M059J (cell line): ENCODE measurements at regions not wholly inside any gene's neighbourhood (a gene's known extent, or its start where the extent isn't known, plus 50 kb on each side); places are given as distances from the start of the nearest gene placed in this dataset.

ENCODE experiments used
- DNase-seq: peaks from one replicate; pipeline ENCODE4 v3.0.0-alpha.2; 2012; ENCODE audit warnings: low read depth

- DNase-seq: no peak
Measured at GRCh38 chr5:174839196-174839595, 114.8 kb downstream of the MSX2 start.

- peak; percentile 75 for DNase-seq
Measured at GRCh38 chr5:174837919-174838902, 113.8 kb downstream of the MSX2 start.

DNA sequence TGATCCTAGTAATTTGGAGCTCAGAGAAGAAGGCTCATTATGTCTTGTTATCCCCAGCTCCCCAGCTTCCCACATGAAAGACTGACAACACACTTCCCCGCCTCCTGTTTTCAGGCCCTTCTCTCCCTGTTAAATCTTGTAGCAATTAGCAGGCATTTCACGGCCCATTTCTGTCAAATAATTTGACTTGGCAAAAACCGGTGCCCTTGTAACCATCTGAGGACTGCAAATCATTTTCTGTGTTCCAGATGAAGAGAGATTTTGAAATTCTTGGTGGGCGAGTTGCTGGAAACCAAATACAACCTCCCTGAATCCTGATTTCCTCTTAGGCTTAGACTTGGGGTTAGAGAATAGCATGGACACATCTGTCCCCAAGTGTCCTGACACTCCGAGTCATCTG, 109.7 kb downstream of the MSX2 start:
- DNase-seq: peak; percentile 9

DNA sequence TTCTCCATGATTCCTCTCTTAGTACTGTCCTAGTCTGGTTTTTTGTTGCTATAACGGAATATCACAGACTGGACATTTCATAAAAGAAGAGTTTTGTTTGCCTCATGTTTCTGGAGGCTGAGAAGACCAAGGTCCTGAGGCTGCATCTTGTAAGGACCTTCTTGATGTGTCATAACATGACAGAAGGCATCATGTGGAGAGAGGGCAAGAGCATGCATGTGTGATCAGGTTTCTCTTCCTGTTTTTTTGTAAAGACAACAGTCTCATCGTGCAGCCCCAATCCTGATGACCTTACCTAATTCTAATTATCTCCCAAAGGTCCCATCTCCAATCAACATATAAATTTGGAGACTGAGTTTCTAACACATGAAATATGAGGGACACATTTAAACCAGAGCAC, 108.4 kb downstream of the MSX2 start:
- DNase-seq: no peak

- peak; percentile 62 for DNase-seq
Measured at GRCh38 chr5:174832025-174832424, 107.6 kb downstream of the MSX2 start.

- DNase-seq: no peak
Measured at GRCh38 chr5:174831031-174831660, 106.8 kb downstream of the MSX2 start.

- DNase-seq: peak; percentile 85
Measured at GRCh38 chr5:174829511-174829864, 105.1 kb downstream of the MSX2 start.

DNA sequence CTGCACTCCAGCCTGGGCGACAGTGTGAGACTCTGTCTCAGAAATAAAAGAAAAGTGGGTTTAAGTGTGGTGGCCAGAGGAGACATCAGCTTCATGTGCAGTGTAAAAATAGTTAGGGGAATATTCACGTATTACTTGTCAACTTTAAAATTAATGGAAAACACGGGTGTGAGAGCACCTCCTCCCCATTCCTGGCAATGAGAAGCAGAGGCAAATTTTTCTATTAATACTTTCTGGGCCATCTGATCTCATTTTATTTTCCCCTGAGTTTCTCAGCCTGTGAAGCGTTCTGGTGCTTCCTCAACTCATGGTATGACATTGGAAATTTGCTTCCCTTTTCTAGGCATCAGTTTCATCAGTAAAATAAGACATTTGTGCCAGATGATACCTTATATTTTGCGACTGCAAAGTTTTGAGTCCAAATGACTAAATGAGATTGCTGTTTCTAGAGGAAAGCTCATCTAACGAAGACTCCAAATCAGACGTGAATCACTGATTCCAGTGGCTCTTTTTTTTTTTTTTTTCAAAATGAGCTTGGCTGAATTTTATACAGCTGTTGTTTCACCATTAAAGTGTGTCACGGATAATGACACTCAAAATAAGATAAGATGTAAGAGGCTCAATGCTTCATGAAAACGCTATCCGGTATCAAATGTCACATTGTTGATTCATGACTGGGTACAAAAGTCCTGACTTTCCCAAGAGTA, 104.6 kb downstream of the MSX2 start:
- DNase-seq: no peak

DNA sequence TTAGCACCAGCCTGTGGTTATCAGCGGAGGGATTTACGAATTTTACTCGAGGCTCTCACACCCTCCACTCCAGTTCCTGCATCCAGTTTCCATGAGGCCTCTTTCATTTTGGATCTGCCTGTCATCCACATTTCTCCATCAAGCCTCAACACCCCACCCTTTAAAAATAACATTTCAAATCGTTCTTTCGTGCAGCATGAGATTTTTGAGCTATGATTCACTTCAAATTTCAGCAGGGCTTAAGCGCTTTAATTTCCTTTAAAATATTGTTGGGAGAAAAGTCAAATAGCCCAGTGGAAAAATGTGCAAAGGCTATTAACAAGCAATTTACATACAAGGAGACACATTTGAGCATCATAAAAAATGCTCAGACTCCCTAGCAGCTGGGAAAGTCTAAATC, 103.2 kb downstream of the MSX2 start:
- peak; percentile 68 for DNase-seq

- peak; percentile 79 for DNase-seq
Measured at GRCh38 chr5:174825587-174825986, 101.2 kb downstream of the MSX2 start.

- no peak for DNase-seq
Measured at GRCh38 chr5:174818430-174818829, 94.0 kb downstream of the MSX2 start.

DNA sequence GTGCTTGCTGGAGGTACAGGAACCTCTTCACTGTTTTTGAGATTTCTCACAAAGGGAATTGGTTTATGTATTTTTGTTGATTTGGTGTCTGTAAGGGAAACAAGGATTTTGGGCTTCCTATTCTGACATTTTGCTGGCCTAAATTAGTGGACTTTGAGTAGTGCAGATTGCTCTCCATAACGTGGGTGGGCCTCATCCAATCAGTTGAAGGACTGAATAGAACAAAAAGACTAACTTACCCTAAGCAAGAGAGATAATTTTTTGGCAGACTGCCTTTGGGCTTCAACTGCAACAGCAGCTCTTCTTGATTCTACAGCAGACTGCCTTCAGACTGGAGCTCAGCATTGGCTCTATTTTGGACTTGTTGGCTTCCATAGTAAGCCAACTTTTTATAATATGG, 93.2 kb downstream of the MSX2 start:
- no peak for DNase-seq

DNA sequence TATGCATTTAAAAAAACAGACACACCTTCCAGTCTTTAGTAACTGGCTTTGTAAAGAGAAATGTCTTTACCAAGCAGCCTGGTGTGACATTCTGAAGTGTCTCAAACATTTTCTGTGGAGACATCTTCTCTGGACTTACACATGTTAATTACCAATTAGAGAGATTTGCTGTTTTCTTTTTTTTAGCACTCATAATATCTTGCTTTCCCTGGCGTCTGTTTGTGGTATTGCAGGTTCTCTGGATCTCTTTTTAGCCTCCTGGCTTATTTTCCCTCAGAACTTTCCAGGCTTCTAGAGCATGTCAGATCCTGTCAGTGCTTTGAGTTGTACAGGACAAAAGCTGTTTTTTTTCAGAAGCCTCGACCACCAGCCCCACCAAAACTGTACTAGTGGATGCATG, 92.5 kb downstream of the MSX2 start:
- no peak for DNase-seq

- DNase-seq: no peak
Measured at GRCh38 chr5:174811438-174811837, 87.1 kb downstream of the MSX2 start.

GRCh38 chr5:174810796-174811195, 86.4 kb downstream of the MSX2 start:
- no peak for DNase-seq

DNA sequence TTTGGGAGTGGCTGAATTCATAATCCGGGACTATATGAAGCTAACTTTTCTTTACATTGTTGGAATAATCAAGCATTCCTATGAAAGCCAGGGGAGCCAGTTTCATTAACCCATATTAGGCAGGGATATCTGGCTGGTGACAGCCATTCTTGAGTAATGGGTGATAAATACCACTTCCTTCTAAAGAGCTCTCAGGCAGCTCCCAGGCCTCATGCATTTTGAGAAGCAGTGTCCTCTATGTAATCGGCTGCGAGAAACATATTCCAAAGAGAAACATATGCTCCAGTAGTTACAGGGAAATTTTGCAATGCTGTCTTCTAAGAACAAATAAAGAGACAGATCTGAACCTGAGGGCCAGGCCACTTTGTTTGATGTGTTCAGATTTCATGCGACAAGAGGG, 83.1 kb downstream of the MSX2 start:
- DNase-seq: no peak

- DNase-seq: no peak
Measured at GRCh38 chr5:174806729-174807128, 82.3 kb downstream of the MSX2 start.

- peak; percentile 86 for DNase-seq
Measured at GRCh38 chr5:174801798-174802197, 77.4 kb downstream of the MSX2 start.

GRCh38 chr5:174800435-174800834, 76.1 kb downstream of the MSX2 start:
- no peak for DNase-seq

- peak; percentile 75 for DNase-seq
Measured at GRCh38 chr5:174799121-174799520, 74.7 kb downstream of the MSX2 start.

- no peak for DNase-seq
Measured at GRCh38 chr5:174798551-174798951, 74.2 kb downstream of the MSX2 start.

DNA sequence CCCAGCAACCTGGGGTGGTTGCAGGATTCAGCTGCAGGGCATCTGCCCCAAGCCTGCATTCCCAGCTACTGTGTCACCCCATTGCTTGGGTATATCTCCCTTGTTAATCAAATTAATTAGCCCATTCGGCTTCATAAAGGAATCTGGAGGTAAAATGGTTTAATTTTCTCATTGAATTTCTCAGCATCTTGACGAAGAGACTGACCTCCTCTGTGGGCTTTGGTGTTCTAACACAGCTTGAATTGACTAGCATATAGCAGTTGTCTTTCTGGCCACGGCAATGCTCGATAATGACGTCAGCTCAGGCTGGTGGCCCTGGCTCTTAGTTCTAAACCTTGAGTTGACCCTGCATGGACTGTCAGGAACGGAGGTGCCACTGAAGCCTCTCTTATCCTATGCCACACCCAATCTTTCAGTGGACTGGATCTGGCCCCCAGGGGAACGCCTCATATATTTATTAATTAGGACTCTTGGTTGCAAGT, 72.4 kb downstream of the MSX2 start:
- DNase-seq: peak; percentile 73
